Breast epithelium (tissue), 4 donors: ENCODE measurements at regions not wholly inside any gene's neighbourhood (a gene's known extent, or its start where the extent isn't known, plus 50 kb on each side); places are given as distances from the start of the nearest gene placed in this dataset.

Experiments
- DNase-seq, 2 donors: peaks; one replicate each; pipeline ENCODE4 v3.0.0-alpha.2; 2019; ENCODE audit warnings: low spot score in 2 of 2
- H3K27ac ChIP-seq, 2 donors: fragments of 200-600 bp; sonication (generic) in 1 of 2; one replicate each; pipeline ENCODE4 v1.5.1; 2016 to 2019; ENCODE audit warnings: mild to moderate bottlenecking in 1 of 2
- H3K27me3 ChIP-seq, 2 donors: fragments of 200-600 bp; sonication (generic) in 1 of 2; one replicate each; pipeline versions ENCODE4 v1.5.1 to v1.6.0; 2017 to 2019; ENCODE audit warnings: control low read depth in 1 of 2, mild to moderate bottlenecking in 1 of 2
- H3K36me3 ChIP-seq: fragments of 200-600 bp; one replicate; pipeline ENCODE4 v1.5.1; 2019
- H3K4me1 ChIP-seq, 2 donors: fragments of 200-600 bp; sonication (generic); one replicate each; pipeline ENCODE4 v1.5.1; 2016 to 2019; ENCODE audit warnings: control low read depth in 1 of 2
- H3K4me3 ChIP-seq, 3 donors: fragments of 200-600 bp; sonication (generic); 1 replicate in 2 of 3; 2 replicates in 1 of 3; pipeline ENCODE4 v1.5.1; 2016 to 2019; ENCODE audit warnings: mild to moderate bottlenecking in 3 of 3, moderate library complexity in 2 of 3
- H3K9me3 ChIP-seq, 2 donors: fragments of 200-600 bp; sonication (generic) in 1 of 2; one replicate each; pipeline ENCODE4 v1.5.1; 2016 to 2019; ENCODE audit warnings: control low read depth in 1 of 2
- POLR2A ChIP-seq: fragments of 450-650 bp; IDR thresholded peaks from one replicate; pipeline ENCODE4 v1.6.1; 2016; ENCODE audit warnings: antibody characterized with exemption, mild to moderate bottlenecking, moderate library complexity
- POLR2AphosphoS5 ChIP-seq, 3 donors: sonication (generic); formaldehyde crosslinking; IDR thresholded peaks; one replicate each; pipeline ENCODE4 v1.6.1; 2017; ENCODE audit warnings: antibody characterized with exemption in 3 of 3
- intact Hi-C: fragments of 100-400 bp; cut with DNase I; formaldehyde crosslinking; loops from one replicate; pipeline ENCODE4 v1.15.1; 2023; ENCODE audit warnings: low total_unique reads
- TF ChIP-seq, protein P1 (sequence below), 3 donors: fragments of 450-650 bp; IDR thresholded peaks; one replicate each; pipeline ENCODE4 v1.5.1; 2016 to 2017; ENCODE audit warnings: antibody characterized with exemption in 3 of 3, mild to moderate bottlenecking in 3 of 3, moderate library complexity in 3 of 3

DNA sequence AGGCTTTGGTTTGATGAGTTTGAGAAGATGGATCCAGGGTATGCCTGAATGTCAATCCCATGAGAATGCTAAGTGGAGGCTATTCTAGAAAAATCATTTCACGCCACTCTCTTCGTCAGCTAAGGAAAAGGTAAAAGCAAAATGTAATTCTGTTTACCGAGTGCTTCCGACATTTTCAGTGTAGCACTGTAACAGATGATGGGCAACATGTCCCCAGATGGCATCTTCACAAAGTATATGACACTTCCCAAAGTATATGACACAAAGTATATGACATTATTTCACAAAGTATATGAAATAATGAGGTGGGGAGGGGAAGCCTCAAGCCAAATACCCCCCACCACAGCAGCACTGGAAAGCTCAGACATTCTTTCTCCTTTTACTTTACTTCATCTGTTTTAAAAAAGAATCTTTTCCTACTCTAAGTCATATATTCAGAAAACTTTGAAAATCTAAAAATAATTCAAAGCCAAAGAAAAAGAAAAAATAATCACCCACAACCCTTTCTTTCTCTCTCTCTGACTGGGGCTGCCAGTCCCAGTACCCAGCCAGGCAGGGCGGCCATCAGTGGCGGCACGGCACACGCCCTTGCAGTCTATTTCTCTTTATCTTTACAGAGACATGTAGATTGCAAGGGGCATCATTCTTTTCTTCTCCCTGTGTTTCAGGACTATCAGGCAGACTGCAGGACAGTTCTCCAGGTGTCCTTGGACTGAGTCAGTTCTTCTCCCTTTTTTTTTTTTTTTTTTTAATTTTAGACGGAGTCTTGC, 179.8 kb downstream of the SNX10 start:
- no peaks in the 10 kb centered on the region for H3K36me3 ChIP-seq
- H3K9me3 ChIP-seq, result no peaks in the 10 kb centered on the region
- no peaks in the 10 kb centered on the region for H3K4me1 ChIP-seq
- TF ChIP-seq POLR2AphosphoS5 (IDR thresholded peaks at IDR 0.05) (no peak), POLR2A (no peak)
- TF ChIP-seq, protein P1, sequence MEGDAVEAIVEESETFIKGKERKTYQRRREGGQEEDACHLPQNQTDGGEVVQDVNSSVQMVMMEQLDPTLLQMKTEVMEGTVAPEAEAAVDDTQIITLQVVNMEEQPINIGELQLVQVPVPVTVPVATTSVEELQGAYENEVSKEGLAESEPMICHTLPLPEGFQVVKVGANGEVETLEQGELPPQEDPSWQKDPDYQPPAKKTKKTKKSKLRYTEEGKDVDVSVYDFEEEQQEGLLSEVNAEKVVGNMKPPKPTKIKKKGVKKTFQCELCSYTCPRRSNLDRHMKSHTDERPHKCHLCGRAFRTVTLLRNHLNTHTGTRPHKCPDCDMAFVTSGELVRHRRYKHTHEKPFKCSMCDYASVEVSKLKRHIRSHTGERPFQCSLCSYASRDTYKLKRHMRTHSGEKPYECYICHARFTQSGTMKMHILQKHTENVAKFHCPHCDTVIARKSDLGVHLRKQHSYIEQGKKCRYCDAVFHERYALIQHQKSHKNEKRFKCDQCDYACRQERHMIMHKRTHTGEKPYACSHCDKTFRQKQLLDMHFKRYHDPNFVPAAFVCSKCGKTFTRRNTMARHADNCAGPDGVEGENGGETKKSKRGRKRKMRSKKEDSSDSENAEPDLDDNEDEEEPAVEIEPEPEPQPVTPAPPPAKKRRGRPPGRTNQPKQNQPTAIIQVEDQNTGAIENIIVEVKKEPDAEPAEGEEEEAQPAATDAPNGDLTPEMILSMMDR (IDR thresholded peaks at IDR 0.05), result no peak
- DNase-seq, result no peak
- no peak overlapping the region for H3K4me3 ChIP-seq
- no peaks in the 10 kb centered on the region for H3K27me3 ChIP-seq
- H3K27ac ChIP-seq, result no peak overlapping the region
- intact Hi-C loops, result no loop called here

DNA sequence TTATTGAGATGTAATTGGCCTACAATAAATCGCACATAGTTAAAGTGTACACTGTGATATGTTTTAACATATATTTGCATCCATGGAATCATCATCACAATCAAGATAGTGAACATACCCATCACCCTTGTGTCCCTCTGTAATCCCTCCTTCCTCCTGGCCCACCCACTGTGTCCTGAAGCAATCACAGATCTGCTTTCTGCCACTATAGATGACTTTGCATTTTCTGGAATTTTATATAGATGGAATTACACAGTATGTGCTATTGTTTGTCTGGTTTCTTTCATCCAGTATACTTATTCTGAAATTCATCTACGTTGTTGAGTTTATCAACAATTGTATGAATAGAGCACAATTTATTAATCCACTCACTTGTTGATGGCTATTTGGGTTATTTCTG, 181.3 kb downstream of the SNX10 start:
- DNase-seq, result no peak
- no peak for TF ChIP-seq POLR2AphosphoS5 (IDR thresholded peaks at IDR 0.05)
- TF ChIP-seq POLR2A, result no peak
- TF ChIP-seq, protein P1 (IDR thresholded peaks at IDR 0.05), result no peak
- Histone ChIP-seq H3K27me3 (no peaks in the 10 kb centered on the region), H3K4me3 (no peak overlapping the region), H3K4me1 (no peaks in the 10 kb centered on the region), H3K27ac (no peak overlapping the region), H3K36me3 (no peaks in the 10 kb centered on the region), H3K9me3 (no peaks in the 10 kb centered on the region)
- intact Hi-C loops, result no loop called here

DNA sequence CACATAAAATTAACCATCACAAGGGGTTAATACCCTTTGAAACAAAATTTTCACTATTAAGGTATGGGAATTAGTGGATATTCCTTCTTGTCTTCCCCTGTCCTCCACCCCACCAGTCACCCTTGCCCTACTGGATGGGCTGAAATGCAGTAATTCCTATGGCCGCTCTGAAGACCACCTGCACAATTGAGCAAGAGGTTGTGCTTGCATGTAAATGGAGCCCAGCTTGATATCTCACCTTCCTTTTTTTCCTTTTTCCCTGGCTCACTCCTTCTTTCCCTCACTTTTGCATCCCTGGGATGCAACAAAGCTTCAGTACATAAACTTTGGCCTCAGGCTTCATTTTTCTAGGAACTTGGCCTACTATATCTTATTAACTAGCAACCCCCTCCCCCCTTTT, 184.6 kb downstream of the SNX10 start:
- H3K4me1 ChIP-seq, result no peaks in the 10 kb centered on the region
- H3K9me3 ChIP-seq, result no peaks in the 10 kb centered on the region
- H3K36me3 ChIP-seq, result no peaks in the 10 kb centered on the region
- H3K27me3 ChIP-seq, result no peaks in the 10 kb centered on the region
- H3K4me3 ChIP-seq, result no peak overlapping the region
- DNase-seq, result no peak
- TF ChIP-seq POLR2AphosphoS5 (IDR thresholded peaks at IDR 0.05), result no peak
- TF ChIP-seq POLR2A, result no peak
- TF ChIP-seq, protein P1 (IDR thresholded peaks at IDR 0.05), result no peak
- intact Hi-C loops, result no loop called here
- no peak overlapping the region for H3K27ac ChIP-seq

DNA sequence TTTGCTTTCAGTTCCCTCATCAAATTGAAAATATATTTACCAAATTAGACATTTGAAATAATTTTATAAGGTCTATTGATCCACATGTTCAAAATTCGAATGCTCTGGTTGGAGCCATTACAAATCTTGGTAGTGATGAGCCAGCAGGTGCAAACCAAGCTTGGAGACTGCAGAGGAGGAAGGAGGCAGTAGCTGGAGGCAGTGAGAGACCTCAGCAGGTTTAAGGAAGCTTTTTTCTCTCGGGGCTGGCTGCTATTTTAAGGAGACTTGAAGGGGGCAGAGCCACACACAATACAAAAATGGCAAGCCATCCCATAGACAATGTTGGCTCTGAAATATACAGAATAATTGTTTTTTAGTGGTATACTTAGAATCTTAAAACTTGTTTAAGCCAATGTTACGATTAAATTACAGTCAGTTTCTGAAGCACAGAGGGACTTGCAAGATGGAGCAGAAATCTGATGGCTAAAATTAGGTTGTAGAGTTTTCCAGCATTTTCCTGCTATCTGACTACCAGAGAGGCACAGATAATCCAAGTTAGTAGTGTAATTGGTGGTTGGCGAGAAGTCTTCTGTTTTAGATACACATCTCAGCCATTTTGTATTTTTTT, 185.8 kb downstream of the SNX10 start:
- no peaks in the 10 kb centered on the region for H3K27me3 ChIP-seq
- no peak for DNase-seq
- TF ChIP-seq POLR2AphosphoS5 (IDR thresholded peaks at IDR 0.05) (no peak), POLR2A (no peak)
- TF ChIP-seq, protein P1 (IDR thresholded peaks at IDR 0.05), result no peak
- intact Hi-C loops, result no loop called here
- H3K36me3 ChIP-seq, result no peaks in the 10 kb centered on the region
- no peak overlapping the region for H3K27ac ChIP-seq
- no peaks in the 10 kb centered on the region for H3K4me1 ChIP-seq
- H3K4me3 ChIP-seq, result no peak overlapping the region
- no peaks in the 10 kb centered on the region for H3K9me3 ChIP-seq

DNA sequence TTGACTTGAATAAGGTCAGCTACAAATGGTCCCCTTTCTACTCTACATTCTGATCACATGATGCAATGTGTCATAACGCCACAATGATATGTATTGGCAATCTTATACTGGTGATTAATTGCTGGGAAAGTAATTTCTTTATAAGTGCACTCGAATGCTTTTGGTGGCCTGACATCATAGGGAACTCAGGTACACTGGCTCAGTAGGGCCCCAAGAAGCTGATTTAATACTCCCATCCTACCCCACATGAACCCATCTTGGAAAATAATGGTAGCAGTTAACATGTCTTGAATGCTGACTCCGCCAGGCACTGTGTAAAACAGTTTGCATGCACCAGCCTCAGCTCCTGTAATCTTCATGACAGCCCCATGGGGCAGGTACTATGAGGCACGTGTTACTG, 186.9 kb downstream of the SNX10 start:
- Histone ChIP-seq H3K27ac (no peak overlapping the region), H3K4me1 (no peaks in the 10 kb centered on the region), H3K27me3 (no peaks in the 10 kb centered on the region), H3K9me3 (no peaks in the 10 kb centered on the region), H3K36me3 (no peaks in the 10 kb centered on the region), H3K4me3 (no peak overlapping the region)
- TF ChIP-seq POLR2A, result no peak
- TF ChIP-seq POLR2AphosphoS5 (IDR thresholded peaks at IDR 0.05), result no peak
- TF ChIP-seq, protein P1 (IDR thresholded peaks at IDR 0.05), result no peak
- no peak for DNase-seq
- intact Hi-C loops, result no loop called here
